ENCODE measurements at regions not wholly inside any gene's neighbourhood (a gene's known extent, or its start where the extent isn't known, plus 50 kb on each side); places are given as distances from the start of the nearest gene placed in this dataset.
A peak's percentile ranks its signal among the peaks of the same experiment; 100 is the strongest.

- DNase-seq (ENCODE audit: low read depth in 1 of 2, low spot score in 2 of 2) = no peak
- no peaks in the 10 kb centered on the region for H3K4me1 ChIP-seq (replicated peaks)
Observed at GRCh38 chr7:39888171-39888853, 61.7 kb upstream of the CDK13 start.

GRCh38 chr7:39890411-39890810, 59.6 kb upstream of the CDK13 start:
- H3K27me3 ChIP-seq (replicated peaks) = no peaks in the 10 kb centered on the region
- DNase-seq (ENCODE audit: low read depth in 1 of 2, low spot score in 2 of 2) = no peak
- H3K9me3 ChIP-seq (replicated peaks) = no peaks in the 10 kb centered on the region
- H3K4me1 ChIP-seq (replicated peaks) = peaks cover 7% of the 10 kb centered on the region; the same call in 1 of the 2 replicates
- no peak overlapping the region for H3K27ac ChIP-seq
- no peaks in the 10 kb centered on the region for H3K36me3 ChIP-seq
- no peak overlapping the region for H3K4me3 ChIP-seq

More at GRCh38 chr7:39888171-39888853, 61.7 kb upstream of the CDK13 start:
- Histone ChIP-seq H3K4me3 (no peak overlapping the region), H3K27ac (no peak overlapping the region), H3K27me3 (replicated peaks) (no peaks in the 10 kb centered on the region), H3K9me3 (replicated peaks) (no peaks in the 10 kb centered on the region), H3K36me3 (no peaks in the 10 kb centered on the region)

GRCh38 chr7:39891894-39892293, 58.2 kb upstream of the CDK13 start:
- no peaks in the 10 kb centered on the region for H3K36me3 ChIP-seq
- no peaks in the 10 kb centered on the region for H3K27me3 ChIP-seq (replicated peaks)
- no peak overlapping the region for H3K4me3 ChIP-seq
- H3K27ac ChIP-seq = no peak overlapping the region
- peaks cover 7% of the 10 kb centered on the region; the same call in 1 of the 2 replicates for H3K4me1 ChIP-seq (replicated peaks)
- DNase-seq (ENCODE audit: low read depth in 1 of 2, low spot score in 2 of 2) = no peak
- no peaks in the 10 kb centered on the region for H3K9me3 ChIP-seq (replicated peaks)

GRCh38 chr7:39892361-39892760, 57.7 kb upstream of the CDK13 start:
- H3K4me1 ChIP-seq (replicated peaks) = peaks cover 7% of the 10 kb centered on the region; the same call in 1 of the 2 replicates
- no peaks in the 10 kb centered on the region for H3K36me3 ChIP-seq
- H3K4me3 ChIP-seq = no peak overlapping the region
- no peak overlapping the region for H3K27ac ChIP-seq
- no peak for DNase-seq (ENCODE audit: low read depth in 1 of 2, low spot score in 2 of 2)
- H3K9me3 ChIP-seq (replicated peaks) = no peaks in the 10 kb centered on the region
- H3K27me3 ChIP-seq (replicated peaks) = no peaks in the 10 kb centered on the region

- H3K27ac ChIP-seq = no peak overlapping the region
- no peaks in the 10 kb centered on the region for H3K36me3 ChIP-seq
- no peaks in the 10 kb centered on the region for H3K27me3 ChIP-seq (replicated peaks)
- no peak overlapping the region for H3K4me3 ChIP-seq
- peak in 1 of 2 experiments; percentile 27 for DNase-seq (ENCODE audit: low read depth in 1 of 2, low spot score in 2 of 2)
- peaks cover 7% of the 10 kb centered on the region; the same call in 1 of the 2 replicates for H3K4me1 ChIP-seq (replicated peaks)
- no peaks in the 10 kb centered on the region for H3K9me3 ChIP-seq (replicated peaks)
Observed at GRCh38 chr7:39894904-39895303, 55.2 kb upstream of the CDK13 start.

GRCh38 chr7:39896840-39897239, 53.2 kb upstream of the CDK13 start:
- Histone ChIP-seq H3K4me3 (no peak overlapping the region), H3K27ac (no peak overlapping the region), H3K9me3 (replicated peaks) (no peaks in the 10 kb centered on the region), H3K4me1 (replicated peaks) (peaks cover 7% of the 10 kb centered on the region; the same call in 1 of the 2 replicates), H3K36me3 (no peaks in the 10 kb centered on the region), H3K27me3 (replicated peaks) (no peaks in the 10 kb centered on the region)
- DNase-seq (ENCODE audit: low read depth in 1 of 2, low spot score in 2 of 2) = no peak

GRCh38 chr7:39898867-39899266, 51.2 kb upstream of the CDK13 start:
- Histone ChIP-seq H3K9me3 (replicated peaks) (no peaks in the 10 kb centered on the region), H3K36me3 (no peaks in the 10 kb centered on the region), H3K4me3 (no peak overlapping the region), H3K4me1 (replicated peaks) (peaks cover 7% of the 10 kb centered on the region; the same call in 1 of the 2 replicates), H3K27ac (no peak overlapping the region), H3K27me3 (replicated peaks) (no peaks in the 10 kb centered on the region)
- no peak for DNase-seq (ENCODE audit: low read depth in 1 of 2, low spot score in 2 of 2)
